Osteocyte (in vitro differentiated cells): ENCODE measurements at regions not wholly inside any gene's neighbourhood (a gene's known extent, or its start where the extent isn't known, plus 50 kb on each side); places are given as distances from the start of the nearest gene placed in this dataset.

Experiments used
- DNase-seq: peaks from one replicate; pipeline ENCODE4 v3.0.0; 2021; ENCODE audit warnings: mixed read lengths; ENCODE audit not compliant: unreplicated experiment; ENCODE audit errors: extremely low spot score
- H3K27ac Mint-ChIP-seq: one replicate; pipeline ENCODE4 v1.8.0; 2021; ENCODE audit warnings: mild to moderate bottlenecking, mixed read lengths; ENCODE audit not compliant: unreplicated experiment
- H3K27me3 Mint-ChIP-seq: one replicate; pipeline ENCODE4 v1.8.0; 2021; ENCODE audit warnings: mixed read lengths; ENCODE audit not compliant: unreplicated experiment
- H3K36me3 Mint-ChIP-seq: one replicate; pipeline ENCODE4 v1.8.0; 2021; ENCODE audit warnings: mixed read lengths; ENCODE audit not compliant: unreplicated experiment
- H3K4me1 Mint-ChIP-seq: one replicate; pipeline ENCODE4 v1.8.0; 2021; ENCODE audit warnings: mixed read lengths; ENCODE audit not compliant: unreplicated experiment
- H3K4me3 Mint-ChIP-seq: one replicate; pipeline ENCODE4 v1.8.0; 2021; ENCODE audit warnings: mild to moderate bottlenecking, moderate library complexity, mixed read lengths; ENCODE audit not compliant: unreplicated experiment
- H3K9me3 Mint-ChIP-seq: one replicate; pipeline ENCODE4 v1.8.0; 2021; ENCODE audit warnings: mixed read lengths; ENCODE audit not compliant: unreplicated experiment
- CTCF ChIP-seq: fragments of 200-600 bp; sonication (generic); IDR thresholded peaks from 2 replicates; pipeline ENCODE4 v1.5.0; 2021; ENCODE audit warnings: antibody characterized with exemption, mild to moderate bottlenecking, moderate library complexity

GRCh38 chr14:55764784-55765183, 184.8 kb downstream of the KTN1 start:
- TF ChIP-seq CTCF: no peak
- Mint-ChIP-seq H3K27ac (no peak overlapping the region), H3K9me3 (peaks cover 4% of the 10 kb centered on the region), H3K4me1 (no peaks in the 10 kb centered on the region), H3K36me3 (no peaks in the 10 kb centered on the region), H3K27me3 (peaks cover 15% of the 10 kb centered on the region), H3K4me3 (no peak overlapping the region)
- DNase-seq: no peak

- H3K27me3 Mint-ChIP-seq: peaks cover 14% of the 10 kb centered on the region
Observed at GRCh38 chr14:55766071-55766470, 186.1 kb downstream of the KTN1 start.

GRCh38 chr14:55767286-55767685, 187.3 kb downstream of the KTN1 start:
- TF ChIP-seq CTCF: no peak
- Mint-ChIP-seq H3K4me1 (peaks cover 5% of the 10 kb centered on the region), H3K36me3 (no peaks in the 10 kb centered on the region), H3K9me3 (peaks cover 4% of the 10 kb centered on the region), H3K27me3 (peaks cover 10% of the 10 kb centered on the region), H3K4me3 (no peak overlapping the region), H3K27ac (no peak overlapping the region)
- no peak for DNase-seq

More at GRCh38 chr14:55766071-55766470, 186.1 kb downstream of the KTN1 start:
- H3K4me1 Mint-ChIP-seq: no peaks in the 10 kb centered on the region
- no peak overlapping the region for H3K27ac Mint-ChIP-seq
- H3K4me3 Mint-ChIP-seq: no peak overlapping the region
- TF ChIP-seq CTCF: no peak
- H3K9me3 Mint-ChIP-seq: peaks cover 4% of the 10 kb centered on the region
- DNase-seq: no peak
- no peaks in the 10 kb centered on the region for H3K36me3 Mint-ChIP-seq

- Mint-ChIP-seq H3K4me1 (peaks cover 13% of the 10 kb centered on the region), H3K27me3 (peaks cover 10% of the 10 kb centered on the region), H3K27ac (no peak overlapping the region), H3K9me3 (peaks cover 1% of the 10 kb centered on the region), H3K4me3 (no peak overlapping the region), H3K36me3 (no peaks in the 10 kb centered on the region)
- DNase-seq: no peak
- no peak for TF ChIP-seq CTCF
Observed at GRCh38 chr14:55769877-55770276, 189.9 kb downstream of the KTN1 start.

- Mint-ChIP-seq H3K27ac (no peak overlapping the region), H3K4me3 (no peak overlapping the region), H3K4me1 (peaks cover 13% of the 10 kb centered on the region), H3K9me3 (no peaks in the 10 kb centered on the region), H3K36me3 (no peaks in the 10 kb centered on the region), H3K27me3 (peaks cover 5% of the 10 kb centered on the region)
- no peak for TF ChIP-seq CTCF
- no peak for DNase-seq
Observed at GRCh38 chr14:55771242-55771981, 191.4 kb downstream of the KTN1 start.
